Sigmoid colon (tissue), 6 donors: ENCODE measurements at regions not wholly inside any gene's neighbourhood (a gene's known extent, or its start where the extent isn't known, plus 50 kb on each side); places are given as distances from the start of the nearest gene placed in this dataset.

ENCODE experiments used
- DNase-seq: peaks from one replicate; pipeline ENCODE4 v3.0.0-alpha.2; 2019
- H3K27ac ChIP-seq, 4 donors: fragments of 200-600 bp; sonication (generic); one replicate each; pipeline ENCODE4 v1.5.1; 2016 to 2019; ENCODE audit warnings: mild to moderate bottlenecking in 1 of 4
- H3K27me3 ChIP-seq, 3 donors: fragments of 200-600 bp; sonication (generic); one replicate each; pipeline ENCODE4 v1.5.1; 2019; ENCODE audit warnings: mild to moderate bottlenecking in 1 of 3
- H3K36me3 ChIP-seq, 4 donors: fragments of 200-600 bp; sonication (generic); one replicate each; pipeline ENCODE4 v1.5.1; 2016 to 2019
- H3K4me1 ChIP-seq, 4 donors: fragments of 200-600 bp; sonication (generic); one replicate each; pipeline ENCODE4 v1.5.1; 2017 to 2019
- H3K4me3 ChIP-seq, 4 donors: fragments of 200-600 bp; sonication (generic); one replicate each; pipeline ENCODE4 v1.5.1; 2017 to 2019; ENCODE audit warnings: mild to moderate bottlenecking in 2 of 4, moderate library complexity in 1 of 4
- H3K9me3 ChIP-seq, 4 donors: fragments of 200-600 bp in 3 of 4; sonication (generic) in 3 of 4; one replicate each; pipeline versions ENCODE4 v1.5.1 to v1.6.1; 2013 to 2019
- EP300 ChIP-seq, 4 donors: sonication (generic); formaldehyde crosslinking; IDR thresholded peaks; one replicate each; pipeline ENCODE4 v1.6.1; 2017; ENCODE audit warnings: antibody characterized with exemption in 4 of 4
- POLR2A ChIP-seq, 2 donors: fragments of 450-650 bp; IDR thresholded peaks; one replicate each; pipeline ENCODE4 v1.6.1; 2016; ENCODE audit warnings: antibody characterized with exemption in 2 of 2, mild to moderate bottlenecking in 2 of 2, moderate library complexity in 2 of 2
- POLR2AphosphoS5 ChIP-seq, 4 donors: sonication (generic); formaldehyde crosslinking; IDR thresholded peaks; one replicate each; pipeline ENCODE4 v1.6.1; 2017; ENCODE audit warnings: antibody characterized with exemption in 4 of 4
- WGBS, 2 donors: extraction: QIAGEN DNeasy Blood & Tissue Kit; methylation state at CpG; one replicate each; pipeline ENCODE4 v1.1.7; 2013; 5-methylcytosine and 5-hydroxymethylcytosine counted together
- intact Hi-C: fragments of 100-400 bp; cut with DNase I; formaldehyde crosslinking; loops from one replicate; pipeline ENCODE4 v1.15.1; 2023
- TF ChIP-seq, protein P1 (sequence below), 4 experiments: fragments of 450-650 bp in 3 of 4; fragments of 200-600 bp in 1 of 4; IDR thresholded peaks; one replicate each; pipeline ENCODE4 v1.5.1; 2016 to 2019; ENCODE audit warnings: antibody characterized with exemption in 4 of 4, mild to moderate bottlenecking in 3 of 4, moderate library complexity in 2 of 4
- donor health status: healthy with polysubstance abuse.
- donor health status: healthy.

DNA sequence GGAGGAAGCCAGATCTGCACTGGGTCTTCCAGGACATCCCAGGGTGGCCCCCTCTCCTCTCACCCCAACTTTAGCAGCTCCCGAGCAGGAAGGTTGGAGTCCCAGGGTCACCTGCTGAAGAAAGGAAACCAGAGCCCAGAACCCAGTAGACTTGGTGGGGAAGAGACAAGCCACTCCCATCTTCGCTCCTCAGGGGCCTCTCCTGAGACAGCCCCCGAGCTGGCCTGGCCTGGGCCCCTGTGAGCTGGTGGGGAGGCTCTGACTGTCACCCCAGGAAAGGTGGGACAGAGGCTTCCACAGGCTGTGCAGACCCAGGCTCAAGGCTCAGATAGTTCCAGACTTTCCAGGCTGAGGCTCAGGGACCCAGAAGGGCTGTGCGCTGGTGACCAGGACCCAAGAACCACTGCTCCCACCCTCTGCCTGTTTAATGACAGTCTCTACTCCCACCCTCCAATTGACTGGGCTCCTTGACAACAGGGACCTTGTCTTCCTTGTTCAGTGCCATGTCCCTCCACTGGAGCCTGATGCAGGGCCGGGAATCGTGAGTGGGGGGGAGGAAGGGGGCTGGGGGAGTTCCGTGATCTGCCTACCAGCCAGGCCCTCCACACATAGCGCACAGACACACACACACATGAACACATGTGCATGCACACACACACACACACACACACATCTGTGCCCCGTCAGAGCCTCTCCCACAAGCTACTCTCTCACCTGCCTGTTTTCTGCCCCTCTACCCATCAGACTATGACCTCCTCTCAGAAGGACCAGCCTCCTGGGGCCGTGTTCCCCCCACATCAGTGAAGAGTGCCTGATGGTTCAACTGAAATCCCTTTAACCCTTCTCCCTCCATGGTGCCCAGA lies 401.2 kb downstream of the MATN1 start:
- 51 to 69% methylated on average over 10 of the region's 10 CpGs for WGBS, 2 donors
- intact Hi-C loops = no loop called here

DNA sequence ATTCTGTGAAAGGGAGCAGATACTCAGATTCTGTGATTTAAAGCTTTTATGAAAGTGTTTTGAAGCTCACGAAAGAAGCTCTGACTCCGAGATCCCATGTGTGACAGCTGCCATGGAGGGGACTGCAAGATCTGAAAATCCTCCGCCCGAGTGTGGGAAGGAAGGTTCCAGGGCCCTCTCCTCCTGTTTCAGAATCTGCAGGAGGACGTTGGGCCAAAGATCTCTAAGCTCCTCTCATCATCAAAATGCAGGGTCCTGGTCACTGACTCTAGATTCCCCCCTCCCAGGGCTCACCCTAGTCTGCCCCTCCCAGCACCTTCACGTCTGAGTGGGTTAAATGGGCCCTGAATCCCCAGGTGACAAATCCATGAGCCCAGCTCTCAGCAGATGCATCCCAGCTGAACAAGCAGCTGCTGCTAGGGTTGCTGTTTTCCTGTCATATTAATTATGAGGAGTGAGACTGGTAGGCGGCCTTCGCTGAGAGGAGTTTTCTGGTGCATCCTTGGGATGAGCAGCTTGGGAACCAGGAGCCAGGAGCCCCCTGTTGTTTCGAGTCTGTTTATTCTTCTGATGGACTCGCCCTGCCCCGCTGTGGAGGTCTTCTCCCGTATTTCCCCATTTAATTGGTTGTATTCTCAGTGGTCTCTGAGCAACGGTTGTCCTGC lies 402.0 kb downstream of the MATN1 start:
- 60 to 69% methylated on average over 13 of the region's 13 CpGs for WGBS, 2 donors
- Histone ChIP-seq H3K4me1 (no peaks in the 10 kb centered on the region), H3K27me3 (peaks cover 0 to 11% (median 0%) of the 10 kb centered on the region in 3 donors), H3K36me3 (no peaks in the 10 kb centered on the region), H3K27ac (no peak overlapping the region), H3K9me3 (no peaks in the 10 kb centered on the region), H3K4me3 (no peak overlapping the region)
- intact Hi-C loops = no loop called here
- no peak for DNase-seq
- TF ChIP-seq POLR2A (IDR thresholded peaks at IDR 0.05) = no peak
- TF ChIP-seq, protein P1, sequence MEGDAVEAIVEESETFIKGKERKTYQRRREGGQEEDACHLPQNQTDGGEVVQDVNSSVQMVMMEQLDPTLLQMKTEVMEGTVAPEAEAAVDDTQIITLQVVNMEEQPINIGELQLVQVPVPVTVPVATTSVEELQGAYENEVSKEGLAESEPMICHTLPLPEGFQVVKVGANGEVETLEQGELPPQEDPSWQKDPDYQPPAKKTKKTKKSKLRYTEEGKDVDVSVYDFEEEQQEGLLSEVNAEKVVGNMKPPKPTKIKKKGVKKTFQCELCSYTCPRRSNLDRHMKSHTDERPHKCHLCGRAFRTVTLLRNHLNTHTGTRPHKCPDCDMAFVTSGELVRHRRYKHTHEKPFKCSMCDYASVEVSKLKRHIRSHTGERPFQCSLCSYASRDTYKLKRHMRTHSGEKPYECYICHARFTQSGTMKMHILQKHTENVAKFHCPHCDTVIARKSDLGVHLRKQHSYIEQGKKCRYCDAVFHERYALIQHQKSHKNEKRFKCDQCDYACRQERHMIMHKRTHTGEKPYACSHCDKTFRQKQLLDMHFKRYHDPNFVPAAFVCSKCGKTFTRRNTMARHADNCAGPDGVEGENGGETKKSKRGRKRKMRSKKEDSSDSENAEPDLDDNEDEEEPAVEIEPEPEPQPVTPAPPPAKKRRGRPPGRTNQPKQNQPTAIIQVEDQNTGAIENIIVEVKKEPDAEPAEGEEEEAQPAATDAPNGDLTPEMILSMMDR (IDR thresholded peaks at IDR 0.05) = no peak
- TF ChIP-seq POLR2AphosphoS5 (IDR thresholded peaks at IDR 0.05) = no peak
- TF ChIP-seq EP300 (IDR thresholded peaks at IDR 0.05) = no peak

More for the DNA sequence above, 401.2 kb downstream of the MATN1 start:
- H3K9me3 ChIP-seq = no peaks in the 10 kb centered on the region
- no peaks in the 10 kb centered on the region for H3K4me1 ChIP-seq
- no peak overlapping the region for H3K4me3 ChIP-seq
- no peak for DNase-seq
- H3K27me3 ChIP-seq = peaks cover 0 to 10% (median 0%) of the 10 kb centered on the region in 3 donors
- TF ChIP-seq POLR2A (IDR thresholded peaks at IDR 0.05) (no peak), POLR2AphosphoS5 (IDR thresholded peaks at IDR 0.05) (no peak), EP300 (IDR thresholded peaks at IDR 0.05) (no peak)
- TF ChIP-seq, protein P1 (IDR thresholded peaks at IDR 0.05) = no peak
- H3K27ac ChIP-seq = no peak overlapping the region
- no peaks in the 10 kb centered on the region for H3K36me3 ChIP-seq

DNA sequence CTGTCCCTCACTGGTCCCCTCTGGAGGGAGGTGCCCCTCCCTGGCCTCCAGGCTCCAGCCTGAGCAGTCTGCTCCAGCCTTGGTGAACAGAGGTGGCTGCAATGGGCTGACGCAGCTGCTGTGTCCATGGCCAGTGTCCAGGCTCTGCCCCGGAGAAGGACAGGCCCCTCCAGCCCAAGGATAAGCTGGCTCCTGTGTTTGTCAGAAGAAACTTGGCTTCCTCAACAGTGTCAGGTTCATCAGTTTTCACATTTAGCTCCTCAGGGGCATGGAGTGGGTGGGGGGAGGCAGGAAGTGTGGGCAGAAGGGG lies 402.8 kb downstream of the MATN1 start:
- intact Hi-C loops = no loop called here
- Histone ChIP-seq H3K27ac (no peak overlapping the region), H3K27me3 (peaks cover 0 to 20% (median 0%) of the 10 kb centered on the region in 3 donors), H3K4me1 (no peaks in the 10 kb centered on the region), H3K4me3 (no peak overlapping the region), H3K9me3 (no peaks in the 10 kb centered on the region), H3K36me3 (no peaks in the 10 kb centered on the region)
- TF ChIP-seq POLR2A (IDR thresholded peaks at IDR 0.05) (no peak), POLR2AphosphoS5 (IDR thresholded peaks at IDR 0.05) (no peak), EP300 (IDR thresholded peaks at IDR 0.05) (no peak)
- TF ChIP-seq, protein P1 (IDR thresholded peaks at IDR 0.05) = no peak
- no peak for DNase-seq
- WGBS, 2 donors = 42 to 62% methylated on average over 2 of the region's 2 CpGs

DNA sequence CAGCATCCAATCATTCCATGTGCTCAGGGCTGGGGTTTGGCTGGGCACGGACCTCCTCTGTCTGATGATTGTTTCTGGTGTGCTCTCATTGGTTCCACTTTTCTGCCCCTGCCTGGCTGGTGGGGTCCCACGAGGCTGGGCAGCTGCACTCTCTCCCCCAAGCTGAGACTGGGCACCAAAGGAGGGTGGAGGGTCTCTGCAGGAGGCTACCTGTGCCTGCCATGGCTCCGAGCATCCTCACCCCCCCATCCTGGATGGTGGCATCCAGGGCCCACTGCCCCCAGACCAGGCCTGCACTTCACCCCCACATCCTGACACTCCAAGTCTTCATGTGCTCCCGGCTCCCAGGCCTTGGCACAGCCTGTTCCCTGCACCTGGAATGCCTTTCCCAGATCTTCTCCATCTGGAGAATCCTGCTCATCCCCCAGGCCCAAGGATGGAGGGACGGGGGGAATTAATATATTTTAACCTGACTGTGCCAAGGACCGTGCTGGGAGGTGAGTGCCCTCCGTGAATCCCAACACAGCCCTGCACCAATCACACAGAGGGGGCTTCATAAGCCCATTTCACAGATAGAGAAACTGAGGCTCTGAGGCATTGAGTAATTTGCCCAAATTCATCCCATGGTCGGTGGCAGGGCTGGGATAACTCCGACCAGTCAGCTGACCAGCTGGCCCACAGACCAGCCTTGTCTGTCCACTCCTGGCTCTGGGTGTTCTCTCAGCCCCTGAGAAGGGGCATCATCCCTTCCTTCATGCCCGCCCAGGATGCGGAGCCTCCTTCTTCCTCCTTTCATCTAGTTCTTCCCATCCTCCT lies 403.4 kb downstream of the MATN1 start:
- no peaks in the 10 kb centered on the region for H3K36me3 ChIP-seq
- H3K9me3 ChIP-seq = no peaks in the 10 kb centered on the region
- no peaks in the 10 kb centered on the region for H3K4me1 ChIP-seq
- no peak overlapping the region for H3K4me3 ChIP-seq
- 70 to 78% methylated on average over 11 of the region's 11 CpGs for WGBS, 2 donors
- H3K27ac ChIP-seq = no peak overlapping the region
- intact Hi-C loops = no loop called here
- DNase-seq = no peak
- no peak for TF ChIP-seq EP300 (IDR thresholded peaks at IDR 0.05)
- TF ChIP-seq POLR2A (IDR thresholded peaks at IDR 0.05) = no peak
- no peak for TF ChIP-seq POLR2AphosphoS5 (IDR thresholded peaks at IDR 0.05)
- TF ChIP-seq, protein P1 (IDR thresholded peaks at IDR 0.05) = no peak
- peaks cover 0 to 21% (median 0%) of the 10 kb centered on the region in 3 donors for H3K27me3 ChIP-seq
